Muscle of arm (tissue), 1 donor: ENCODE measurements at regions not wholly inside any gene's neighbourhood (a gene's known extent, or its start where the extent isn't known, plus 50 kb on each side); places are given as distances from the start of the nearest gene placed in this dataset.
"Not testable (repeated sequence)": the region's sequence is repeated elsewhere in the genome, so short reads cannot be mapped to it uniquely, and the experiment has no call there.

Experiments used
- DNase-seq: peaks from one replicate; pipeline ENCODE4 v3.0.0-alpha.2; 2013

DNA sequence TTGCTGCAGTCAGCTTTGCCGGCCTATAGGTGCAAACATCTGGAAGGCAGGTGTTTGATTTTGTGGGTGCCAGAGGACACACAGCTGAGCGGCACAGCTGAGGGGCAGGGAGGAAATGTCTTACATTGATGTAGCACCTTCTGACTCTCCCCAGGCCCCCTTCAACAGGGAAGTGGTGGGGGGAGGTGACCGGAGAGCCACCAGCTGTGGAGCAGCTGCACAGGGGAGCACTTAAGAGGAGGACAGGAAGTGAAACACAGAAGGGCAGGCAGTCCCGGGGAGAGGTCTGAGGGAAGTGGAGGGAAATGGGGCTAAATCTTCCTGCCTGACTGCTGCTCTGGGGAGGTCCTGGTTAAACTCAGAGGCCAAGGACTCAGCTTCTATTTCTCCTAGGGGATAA, 409.1 kb downstream of the TNS1 start:
- DNase-seq: no peak

DNA sequence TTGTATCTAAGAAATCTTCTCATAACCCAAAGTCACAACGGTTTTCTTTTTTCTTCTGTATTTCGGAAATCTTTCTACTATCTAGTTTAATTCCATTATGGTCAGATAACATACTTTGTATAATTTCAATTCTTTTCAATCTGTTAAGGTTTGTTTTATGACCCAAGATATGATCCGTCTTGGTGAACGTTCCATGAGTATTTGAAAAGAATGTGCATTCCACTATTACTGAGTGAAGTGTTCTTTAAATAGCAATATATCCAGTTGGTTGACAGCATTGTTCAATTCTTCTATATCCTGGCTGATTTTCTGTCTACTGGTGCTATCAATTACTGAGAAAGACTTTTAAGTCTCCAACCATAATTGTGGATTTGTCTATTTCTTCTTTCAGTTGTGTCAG, 414.5 kb downstream of the TNS1 start:
- no peak for DNase-seq

DNA sequence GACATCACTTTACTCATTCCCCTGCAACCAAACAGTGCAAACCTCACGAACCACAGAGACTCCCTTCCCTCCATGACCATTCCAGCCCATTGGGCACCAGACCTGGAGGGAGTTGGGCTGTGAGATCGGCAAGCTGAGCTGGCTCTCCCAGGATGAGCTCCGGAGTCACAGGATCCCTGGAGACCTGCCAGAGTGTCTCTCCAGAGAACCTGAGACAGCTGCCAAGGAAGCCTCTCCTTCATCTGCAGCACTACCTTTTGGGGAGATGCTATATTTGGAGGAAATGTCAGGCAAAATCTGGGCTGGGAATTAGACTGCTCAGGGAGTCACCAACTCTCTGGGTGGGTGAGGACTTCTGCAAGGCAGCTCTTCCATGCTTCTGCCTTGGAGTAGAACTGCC, 417.4 kb downstream of the TNS1 start:
- no peak for DNase-seq

DNA sequence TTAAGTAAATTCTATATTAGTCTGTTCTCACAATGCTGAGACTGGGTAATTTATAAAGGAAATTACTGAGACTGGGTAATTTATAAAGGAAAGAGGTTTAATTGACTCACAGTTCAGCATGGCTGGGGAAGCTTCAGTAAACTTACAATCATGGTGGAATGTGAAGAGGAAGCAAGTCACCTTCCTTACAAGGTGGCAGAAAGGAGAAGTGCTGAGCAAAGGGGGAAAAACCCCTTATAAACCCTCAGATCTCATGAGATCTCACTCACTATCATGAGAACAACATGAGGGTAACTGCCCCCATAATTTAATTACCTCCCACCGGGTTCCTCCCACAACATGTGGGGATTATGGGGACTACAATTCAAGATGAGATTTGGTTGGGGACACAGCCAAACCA, 422.4 kb downstream of the TNS1 start:
- DNase-seq: not testable (repeated sequence)

DNA sequence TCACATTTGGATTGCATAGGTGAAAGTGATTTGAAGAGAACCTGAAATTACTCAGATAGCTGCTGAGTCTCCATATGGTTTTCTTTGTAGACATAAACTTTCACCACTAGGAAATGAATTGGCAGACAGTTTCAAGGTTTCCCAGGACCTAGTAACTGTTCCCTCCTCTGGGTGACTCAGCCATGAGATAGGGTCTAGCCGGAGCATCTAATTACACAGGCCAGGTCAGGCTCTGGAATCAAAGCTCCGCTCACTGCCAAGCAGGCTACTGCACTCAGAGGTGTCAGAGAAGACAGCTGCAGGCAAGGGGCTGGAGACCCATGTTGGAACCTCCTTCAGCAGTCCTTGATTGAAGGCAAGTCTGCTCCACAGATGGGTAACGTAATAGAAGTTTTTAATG, 429.2 kb downstream of the TNS1 start:
- no peak for DNase-seq

DNA sequence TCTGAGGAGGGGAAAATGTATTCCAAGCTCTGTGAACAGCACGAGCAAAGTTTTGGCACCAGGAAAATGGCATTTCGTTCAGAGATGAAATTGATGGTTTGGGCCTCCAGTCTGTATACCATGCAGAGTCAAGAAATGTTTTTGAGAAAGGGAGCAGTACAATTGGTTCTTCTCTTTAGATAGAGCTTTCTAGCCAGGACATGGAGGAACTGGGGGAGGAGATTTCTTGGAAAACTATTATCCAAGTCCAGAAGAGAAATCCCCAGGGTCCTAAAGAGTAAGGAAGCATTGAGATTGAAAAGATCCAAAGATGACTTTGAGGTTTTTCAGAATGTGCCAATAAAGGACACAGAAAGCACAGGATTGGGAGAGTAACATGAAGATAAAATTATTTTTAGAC, 432.4 kb downstream of the TNS1 start:
- no peak for DNase-seq

DNA sequence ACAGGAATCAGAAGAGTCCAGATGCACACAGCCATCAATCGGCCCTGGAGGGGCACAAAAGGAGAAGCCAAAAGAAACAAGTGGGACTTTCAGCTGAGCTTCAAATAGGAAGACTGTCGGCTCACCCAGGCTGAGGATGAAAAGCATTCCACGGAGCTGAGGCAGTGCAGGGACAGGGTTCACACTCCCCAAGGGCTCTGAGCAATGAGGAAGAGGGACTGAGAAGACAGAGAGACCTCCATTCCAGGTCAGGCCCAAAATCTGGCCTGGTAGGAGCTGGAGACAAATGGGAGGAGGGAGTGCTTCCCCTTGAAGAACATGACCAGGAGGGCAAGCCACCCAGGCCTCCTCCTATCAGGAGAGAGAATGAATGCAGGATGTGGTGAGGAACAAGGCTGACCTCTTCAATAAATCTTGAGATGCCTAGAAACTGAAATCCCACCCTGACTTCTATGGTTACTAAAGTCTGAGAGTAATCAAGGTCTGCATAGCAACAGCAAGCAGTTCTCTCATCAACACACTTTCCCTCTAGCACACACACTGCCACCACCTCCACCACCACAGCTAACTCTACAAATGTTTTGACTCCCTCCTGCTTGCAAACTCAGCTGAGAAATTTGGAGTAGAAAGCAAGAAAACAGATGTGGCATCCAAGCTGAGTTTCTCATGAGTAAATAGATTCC, 434.4 kb downstream of the TNS1 start:
- peak; percentile 14 for DNase-seq

DNA sequence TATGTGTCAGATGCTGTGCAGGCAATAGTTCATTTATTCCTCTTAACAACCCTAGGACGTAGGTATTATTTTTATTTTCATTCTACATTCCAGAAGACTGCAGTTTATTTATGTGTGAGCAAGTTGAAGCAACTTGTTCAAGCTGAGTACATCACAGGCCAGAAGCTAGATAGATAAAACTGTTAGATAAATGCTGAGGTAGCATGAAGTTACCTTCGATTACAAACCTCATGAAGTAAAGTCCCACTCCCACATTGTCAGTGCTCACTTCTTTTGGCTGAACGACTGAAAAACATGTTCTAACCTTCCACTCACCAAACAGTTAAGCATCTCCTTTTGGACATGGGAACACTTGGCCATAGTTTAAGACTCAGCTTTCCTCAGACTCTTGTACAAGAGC, 439.2 kb downstream of the TNS1 start:
- DNase-seq: no peak

DNA sequence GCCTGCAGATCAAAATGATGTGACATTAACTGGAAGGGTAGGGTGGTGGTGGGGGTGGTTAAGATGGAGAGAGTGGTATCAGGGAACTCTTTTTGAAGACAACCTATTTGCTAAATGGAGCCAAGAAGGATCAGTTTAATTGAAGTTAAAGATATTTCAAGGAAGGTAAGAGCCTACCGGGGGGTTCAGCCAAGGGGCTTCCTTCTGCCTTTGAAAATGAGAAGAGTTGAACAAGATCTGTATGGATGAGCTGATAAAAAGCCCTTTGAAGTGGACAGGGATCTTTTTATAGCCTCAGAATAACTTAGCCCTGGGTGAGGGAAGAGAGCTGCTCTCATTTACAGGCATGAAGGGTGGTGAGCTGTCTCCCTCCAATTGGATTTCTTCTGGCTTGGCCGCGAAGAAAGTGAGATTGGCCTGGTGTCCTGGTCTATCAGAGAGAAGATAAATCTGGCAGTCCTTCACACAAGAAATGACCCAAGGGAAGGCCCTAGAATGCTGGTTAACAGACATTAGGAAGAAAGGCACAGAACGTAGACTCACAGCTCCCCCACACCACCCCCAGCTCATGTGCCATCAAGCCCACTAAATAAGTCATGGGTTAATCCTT, 439.8 kb downstream of the TNS1 start:
- DNase-seq: no peak

DNA sequence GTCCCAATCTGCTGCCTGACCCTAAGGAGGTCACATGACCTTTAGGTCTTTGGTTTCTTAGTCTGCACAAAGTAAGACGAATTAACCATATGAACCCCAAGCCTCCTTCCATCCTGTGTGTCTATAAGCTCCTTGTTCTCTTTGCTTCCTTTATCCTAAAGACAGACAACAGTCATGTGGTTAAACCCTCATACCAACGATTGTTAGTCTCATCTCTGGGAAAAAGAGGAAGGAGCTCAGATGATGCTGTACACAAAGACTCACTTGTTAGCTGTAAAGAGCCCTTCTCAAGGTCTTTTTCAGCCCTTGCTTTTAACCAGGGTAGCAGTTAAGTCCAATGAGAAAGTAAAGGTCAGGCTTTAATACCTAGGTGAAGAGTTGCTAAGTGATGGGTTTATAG, 443.7 kb downstream of the TNS1 start:
- no peak for DNase-seq

DNA sequence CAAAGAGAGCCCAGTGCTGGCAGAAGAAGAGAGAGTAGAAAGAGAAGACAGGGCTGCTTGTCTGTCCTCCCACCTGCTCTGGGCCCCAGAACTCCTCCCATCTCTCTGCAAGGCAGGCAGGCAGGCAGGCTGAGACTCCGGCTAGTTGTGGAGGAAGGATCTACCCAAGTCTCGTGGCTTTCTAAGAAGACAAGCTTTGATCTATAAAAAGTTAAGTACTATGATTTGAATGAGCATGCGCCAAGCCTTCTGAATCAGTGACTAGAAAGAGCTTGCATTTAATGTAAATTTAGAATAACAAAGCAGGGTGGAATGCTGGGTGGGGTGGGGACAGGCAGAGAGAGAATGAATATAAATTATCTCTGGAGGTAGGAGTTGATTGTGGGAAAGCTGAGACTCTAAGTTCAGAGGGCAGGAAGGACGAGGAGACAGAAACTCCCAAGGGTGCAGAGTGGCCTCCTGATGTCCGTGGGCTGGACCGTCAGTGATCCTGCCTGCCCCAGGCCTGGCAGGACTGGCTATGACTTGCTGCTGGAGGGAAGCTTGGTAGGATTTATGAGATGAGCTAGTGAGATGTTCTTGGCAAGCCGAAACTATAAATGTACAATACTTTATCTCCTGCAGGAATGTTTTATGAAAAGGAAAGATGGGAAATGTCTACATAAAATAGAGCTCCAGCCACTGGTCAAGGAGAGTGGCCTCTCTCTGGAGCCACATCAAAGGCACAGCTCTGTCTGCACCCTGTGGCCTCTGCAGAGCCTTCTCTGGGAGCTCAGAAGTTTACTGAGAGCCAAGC, 447.5 kb downstream of the TNS1 start:
- no peak for DNase-seq

DNA sequence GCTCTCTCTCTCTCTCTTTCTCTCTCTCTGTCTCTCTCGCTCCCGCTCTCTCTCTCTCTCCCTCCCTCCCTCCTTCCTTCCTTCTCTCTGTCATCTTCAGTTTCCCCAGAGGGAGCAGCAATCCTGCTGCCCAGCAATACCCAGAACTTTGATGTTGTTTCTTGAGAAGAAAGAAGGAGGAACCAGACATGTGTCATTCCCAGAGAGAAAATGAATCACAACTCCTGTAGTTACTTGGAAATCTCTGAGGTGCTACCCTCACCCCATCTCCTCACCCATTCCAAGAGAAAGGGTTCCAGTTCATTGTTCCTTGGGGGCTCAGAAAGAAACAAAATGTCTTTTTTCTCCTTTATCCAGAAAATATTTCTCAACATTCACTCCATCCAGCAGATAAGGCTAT, 449.1 kb downstream of the TNS1 start:
- no peak for DNase-seq

DNA sequence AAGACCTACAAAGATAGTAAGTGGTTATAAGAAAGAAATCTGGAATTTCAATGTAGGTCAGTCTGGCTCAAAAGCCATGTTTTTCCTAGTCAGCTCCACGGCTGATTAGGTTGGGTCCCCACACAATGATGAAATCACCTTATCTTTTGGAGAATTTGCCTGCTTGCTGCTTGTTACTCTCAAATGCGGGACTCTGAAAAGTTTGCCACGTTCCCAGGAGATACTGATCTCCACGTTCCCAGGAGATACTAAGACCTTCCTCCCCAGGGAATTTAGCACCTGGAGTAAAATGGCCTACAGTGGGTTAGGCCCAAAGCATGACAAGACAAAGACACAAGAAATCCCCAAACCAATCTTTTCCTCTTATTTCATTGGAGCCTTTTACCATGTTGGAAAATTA, 449.6 kb downstream of the TNS1 start:
- DNase-seq: no peak

DNA sequence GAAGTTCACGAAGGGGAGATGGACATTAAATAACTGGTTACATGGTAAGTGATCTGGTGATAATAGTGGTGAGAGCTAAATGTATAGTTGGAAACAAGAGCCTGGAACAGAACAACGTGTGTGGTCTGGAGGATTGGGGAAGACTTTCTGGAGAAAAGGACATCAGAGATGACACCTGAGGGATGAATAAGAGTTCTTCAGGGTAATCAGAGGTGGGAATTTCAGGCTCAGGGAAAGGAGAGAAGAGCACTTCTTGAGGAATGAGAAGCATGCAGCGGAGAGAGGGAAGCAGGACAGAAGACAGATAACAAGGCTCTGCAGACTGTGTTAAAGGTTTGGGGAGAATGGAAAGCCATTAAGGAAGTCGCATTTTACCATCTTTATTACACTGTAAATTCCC, 450.7 kb downstream of the TNS1 start:
- DNase-seq: no peak

DNA sequence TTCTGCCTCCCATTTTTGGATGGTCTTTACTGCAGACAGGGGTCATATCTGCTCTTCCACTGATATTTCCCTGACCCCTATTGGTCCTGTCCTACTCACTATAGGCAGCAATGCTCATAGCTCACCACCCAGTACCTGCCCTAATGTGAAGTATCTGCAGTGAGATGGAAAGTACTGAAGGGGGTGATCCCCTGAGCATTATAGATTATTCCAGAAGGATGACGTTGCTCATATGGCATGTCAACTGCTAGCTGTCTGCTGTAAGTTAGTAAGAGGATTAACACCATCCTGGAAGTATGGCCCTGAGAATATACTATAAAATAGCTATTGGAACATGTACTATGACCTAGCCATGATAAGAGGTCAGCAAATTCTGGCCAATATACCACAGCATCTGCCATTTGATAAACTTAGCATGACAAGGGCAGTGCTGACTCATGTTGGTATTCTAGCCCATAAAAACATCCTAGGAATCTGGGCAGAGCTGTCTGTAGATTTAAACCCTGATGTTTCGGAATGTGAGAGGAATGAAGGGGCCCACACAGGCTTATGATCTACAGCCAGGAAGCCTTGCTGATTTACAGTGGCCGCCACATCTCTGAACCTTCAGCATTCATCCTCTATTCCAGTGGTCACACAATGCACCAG, 451.4 kb downstream of the TNS1 start:
- DNase-seq: no peak

DNA sequence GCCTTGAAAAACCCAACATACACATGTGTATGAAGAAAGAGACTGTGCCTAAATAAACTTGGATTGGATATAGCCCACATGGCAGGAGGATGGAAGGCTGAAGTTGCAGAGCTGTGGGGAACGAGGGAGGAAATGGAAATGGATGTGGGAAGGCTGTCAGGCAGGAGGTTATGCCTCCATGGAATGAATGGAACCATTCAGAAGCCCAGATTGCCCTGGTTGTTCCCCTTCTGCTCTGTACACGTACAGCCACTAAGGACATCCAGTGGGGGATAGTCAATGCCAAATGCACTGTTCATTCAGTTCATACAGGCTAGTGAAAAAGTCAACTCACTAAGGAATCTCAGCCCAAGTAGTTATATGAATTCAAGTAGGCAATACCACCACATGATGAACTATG, 463.7 kb downstream of the TNS1 start:
- DNase-seq: no peak

DNA sequence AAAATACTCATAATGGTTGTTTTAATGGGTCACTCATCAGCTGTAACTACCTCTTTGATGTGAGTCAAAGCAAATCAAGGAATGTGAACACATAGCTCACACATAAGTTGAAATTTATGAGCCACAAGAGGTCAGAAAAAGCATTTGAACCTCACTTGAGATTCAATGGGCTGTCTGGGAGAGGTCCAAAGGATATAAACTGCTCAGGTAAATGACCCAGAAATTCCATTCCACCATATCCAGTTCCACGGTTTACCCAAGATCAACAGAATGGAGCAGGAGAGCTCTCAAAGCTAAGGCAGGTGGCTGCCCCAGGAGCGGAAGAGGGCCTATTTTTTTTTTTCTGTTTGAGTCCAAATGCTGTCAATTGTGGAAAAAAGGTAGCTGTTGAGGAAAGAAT, 464.1 kb downstream of the TNS1 start:
- DNase-seq: no peak

DNA sequence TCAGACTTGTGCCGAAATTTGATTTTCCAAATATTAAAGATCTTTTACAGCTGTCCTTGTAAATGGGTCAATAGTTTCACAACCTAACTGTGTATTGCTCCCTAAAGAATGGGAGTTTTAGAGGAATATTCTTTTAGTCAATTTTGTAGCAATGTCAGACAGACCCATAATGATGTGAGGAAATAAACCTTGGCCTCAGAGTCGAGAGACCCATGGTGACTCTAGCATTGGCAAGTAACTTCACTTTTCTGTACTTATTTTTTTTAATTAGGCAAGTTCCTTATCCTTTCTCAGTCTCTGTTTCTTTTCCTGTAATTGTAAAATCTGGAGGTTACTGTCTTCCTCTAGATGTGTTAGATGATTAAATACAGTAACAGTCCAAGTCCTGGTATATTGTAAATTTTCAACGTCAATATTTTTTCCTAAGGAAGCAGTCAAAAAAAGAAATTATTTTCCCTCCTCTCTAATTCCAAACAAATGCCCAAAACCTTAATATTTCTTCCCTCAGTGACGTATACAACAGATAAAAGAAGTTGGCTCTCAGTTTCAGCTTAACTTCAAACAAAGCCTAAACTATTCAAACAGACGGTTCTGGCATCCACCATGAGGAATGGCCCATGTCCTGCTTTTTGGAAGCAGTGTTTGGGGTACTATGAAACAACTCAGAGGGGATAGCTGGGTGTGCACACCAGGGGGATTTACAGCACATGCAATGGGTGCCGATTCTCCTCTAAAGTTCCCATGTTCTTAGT, 466.7 kb downstream of the TNS1 start:
- no peak for DNase-seq

DNA sequence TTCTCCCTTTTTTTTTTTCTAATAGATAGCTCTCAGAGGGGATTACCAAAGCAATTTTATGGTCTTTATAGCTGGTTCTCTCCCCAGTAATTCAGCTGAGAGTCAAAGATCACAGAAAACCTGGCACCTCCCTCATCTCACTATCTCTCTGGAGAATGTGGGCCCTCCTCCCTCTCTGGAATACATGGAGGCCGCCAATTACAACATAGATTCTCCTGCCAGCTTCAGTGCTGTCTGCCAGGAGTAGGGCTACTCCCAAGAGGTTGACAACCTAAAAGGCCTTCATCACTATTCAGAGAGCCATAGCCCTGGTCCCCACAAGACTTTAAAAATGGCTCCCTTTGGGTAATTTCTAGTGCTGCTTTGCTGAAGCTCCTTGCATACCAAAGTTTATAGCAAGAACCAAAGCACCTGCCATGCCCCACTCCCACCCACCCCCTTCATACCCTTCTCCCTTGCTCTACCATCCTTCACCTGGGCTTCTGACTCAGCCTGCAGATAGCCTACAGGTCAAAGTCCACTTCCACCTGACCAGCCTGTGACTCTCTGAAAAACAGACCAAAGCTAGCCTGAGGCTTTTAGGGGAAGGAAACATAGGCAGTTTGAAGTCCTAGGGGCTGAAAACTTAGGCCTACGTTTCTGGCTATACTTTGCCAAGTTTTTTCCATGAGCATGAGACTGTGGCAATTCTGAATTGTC, 472.3 kb downstream of the TNS1 start:
- no peak for DNase-seq

DNA sequence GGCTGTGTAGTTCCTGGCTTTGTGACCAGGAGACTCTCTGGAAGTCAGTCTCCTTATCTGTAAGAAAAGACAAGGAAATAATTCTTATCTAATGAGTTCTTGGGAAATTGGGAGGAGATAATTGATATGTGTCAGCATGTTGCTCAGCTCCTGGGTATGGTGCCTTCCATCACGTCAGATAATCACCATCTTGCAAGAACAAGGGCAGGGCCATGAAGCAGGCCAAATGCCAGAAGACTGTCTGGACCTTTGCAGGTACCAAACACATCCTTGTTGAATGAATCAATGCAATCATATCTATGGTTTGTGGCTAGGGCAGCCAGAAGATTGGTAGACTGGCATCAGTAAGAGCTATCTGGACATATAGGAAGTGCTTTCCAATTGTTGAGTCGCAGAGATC, 473.5 kb downstream of the TNS1 start:
- no peak for DNase-seq

DNA sequence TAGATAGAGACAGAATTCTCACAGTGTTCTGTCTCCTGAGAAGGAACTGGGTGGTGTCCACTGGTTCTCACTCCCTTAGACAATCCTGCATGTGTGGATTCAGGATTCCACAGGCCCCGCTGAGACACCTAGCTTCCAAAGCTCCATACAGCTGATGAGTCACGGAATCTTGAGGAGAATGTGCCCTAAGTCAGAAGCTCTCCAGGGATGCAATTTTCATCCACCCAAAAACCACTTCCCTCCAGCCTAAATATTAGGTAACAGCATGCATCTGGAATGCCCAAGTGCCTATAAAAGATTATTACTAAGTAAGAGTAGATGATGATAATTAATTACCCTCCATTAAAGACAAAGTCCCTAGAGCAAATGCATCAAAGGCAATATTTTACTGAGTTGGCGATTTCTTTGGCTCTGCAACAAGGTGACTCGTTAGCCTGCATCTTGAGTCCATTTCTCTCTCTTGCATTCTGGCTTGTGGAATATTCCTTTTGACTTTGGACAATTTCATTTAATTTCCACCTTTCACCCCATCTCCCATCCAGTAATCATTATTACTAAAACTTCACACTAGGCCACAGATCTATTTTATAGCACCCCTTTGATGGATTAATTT, 475.1 kb downstream of the TNS1 start:
- no peak for DNase-seq
